Activated CD8-positive, alpha-beta memory T cell treated with anti-CD3 and anti-CD28 coated beads, Interleukin-2, amount 50 U/mL, for 1 hour (primary cell): ENCODE measurements at regions not wholly inside any gene's neighbourhood (a gene's known extent, or its start where the extent isn't known, plus 50 kb on each side); places are given as distances from the start of the nearest gene placed in this dataset.

Source experiments
- DNase-seq: peaks from one replicate; pipeline ENCODE4 v3.0.0-alpha.2; 2020; ENCODE audit errors: extremely low read depth

DNA sequence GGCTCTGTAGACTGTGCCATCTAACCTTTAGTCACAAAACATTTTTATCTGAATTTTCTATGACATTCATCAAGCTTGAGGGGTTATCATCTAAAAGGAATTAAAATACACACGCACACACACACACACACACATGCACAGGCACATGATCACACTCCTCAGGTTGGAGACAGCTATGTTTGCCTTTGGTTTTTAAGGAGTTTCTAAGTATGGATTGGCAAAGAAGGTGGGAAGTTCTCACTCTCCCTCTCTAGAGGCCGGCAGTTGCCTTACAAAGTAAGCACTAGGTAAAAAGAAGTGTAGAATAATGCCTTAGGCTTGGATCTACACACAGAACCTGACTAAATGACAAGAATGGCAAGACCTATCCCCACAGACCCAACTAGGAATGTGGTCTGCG, 437.1 kb downstream of the ZEB2 start:
- DNase-seq, result no peak

DNA sequence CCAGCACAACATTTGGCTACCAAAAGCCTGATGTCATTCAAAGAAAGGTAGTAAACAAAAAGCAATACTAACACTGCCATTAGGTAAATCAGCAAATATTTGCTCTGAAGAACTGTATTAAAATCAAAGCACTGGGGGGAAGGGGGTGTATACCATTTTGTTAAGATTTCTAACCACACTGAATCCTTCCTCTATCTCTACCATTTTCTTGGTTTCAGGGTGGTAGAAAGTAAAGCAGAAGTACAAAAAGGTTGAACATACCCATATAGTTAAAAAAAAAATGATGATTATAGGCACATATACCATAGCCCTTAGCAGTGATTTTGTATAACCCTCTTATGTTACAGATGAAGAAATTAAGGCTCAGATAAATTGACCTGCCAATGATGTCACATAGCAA, 437.6 kb downstream of the ZEB2 start:
- no peak for DNase-seq

DNA sequence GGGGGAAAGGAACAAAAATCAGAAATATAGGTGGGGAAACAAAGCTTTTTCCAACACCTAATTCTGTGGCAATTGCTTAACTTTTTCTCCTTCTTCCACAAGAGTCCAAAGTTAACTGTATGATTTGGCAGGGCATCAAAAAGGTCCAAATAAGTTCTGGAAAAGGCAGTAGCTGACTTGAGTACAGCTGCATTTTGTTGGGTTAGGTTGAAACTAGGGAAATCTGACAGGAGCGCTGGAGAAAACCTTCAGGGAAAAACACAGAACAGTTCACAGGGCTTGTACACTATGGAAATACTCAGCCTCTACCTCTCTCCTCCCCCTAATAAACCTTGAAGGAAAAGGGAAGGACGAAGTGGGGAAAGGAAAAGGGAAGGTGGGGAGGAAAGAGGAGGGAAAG, 438.6 kb downstream of the ZEB2 start:
- DNase-seq, result no peak

DNA sequence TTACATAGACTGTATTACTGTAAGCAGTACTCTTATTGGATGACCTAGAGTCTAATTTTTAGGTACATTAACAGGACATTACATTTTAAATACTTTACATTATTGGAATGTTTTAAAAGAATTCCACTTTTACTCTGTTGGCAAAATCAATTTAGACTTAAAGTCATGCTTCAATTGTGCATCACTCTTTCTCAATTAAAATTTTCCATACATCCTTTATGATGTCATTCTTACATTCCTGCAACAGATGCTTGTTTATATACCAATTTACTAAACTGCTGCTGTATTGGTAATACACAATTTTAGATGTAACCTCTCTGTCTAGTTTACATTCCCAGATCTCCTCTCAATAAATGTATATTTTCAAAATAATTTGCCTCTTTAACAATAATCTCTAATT, 440.1 kb downstream of the ZEB2 start:
- DNase-seq, result no peak

DNA sequence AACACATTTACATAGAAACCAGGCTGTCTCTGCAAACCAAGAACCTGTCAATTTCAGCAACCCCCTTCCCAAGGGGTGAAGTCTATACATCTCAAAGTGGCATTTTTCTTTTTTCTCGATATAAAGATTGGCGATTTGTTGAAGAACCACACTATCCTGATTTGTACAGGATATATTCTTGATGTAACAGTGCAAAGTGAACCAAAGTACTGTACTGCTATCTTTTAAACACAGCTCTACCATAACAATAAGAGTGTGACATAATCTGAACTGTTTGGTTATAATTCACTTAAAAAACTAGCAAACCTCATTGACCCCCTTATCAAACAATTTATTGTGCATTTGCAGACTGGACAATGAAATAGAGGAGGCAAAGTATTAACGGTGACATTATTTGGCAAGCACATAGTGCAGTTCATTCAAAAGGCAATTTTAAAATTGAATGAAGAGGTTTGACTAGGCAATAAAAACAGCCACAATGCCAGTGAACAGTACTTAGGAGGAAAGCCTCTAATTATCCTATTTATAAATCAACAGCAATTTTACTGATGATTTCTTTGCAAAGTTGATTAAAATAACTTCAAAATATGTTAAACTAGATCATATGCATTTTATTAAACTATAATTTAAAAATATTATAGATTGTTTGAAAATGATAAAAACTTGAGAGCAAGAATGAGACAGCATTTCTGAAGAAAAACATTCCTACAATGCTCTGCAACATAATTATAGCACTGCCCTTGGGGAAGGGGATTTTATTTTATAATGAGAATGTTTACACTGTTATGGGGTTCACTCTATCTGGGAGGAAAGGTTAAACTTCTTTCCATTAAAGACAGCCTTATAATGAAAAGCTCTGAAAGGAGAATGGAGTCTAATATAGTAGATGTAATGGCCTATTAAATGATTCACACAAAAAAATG, 440.9 kb downstream of the ZEB2 start:
- no peak for DNase-seq

DNA sequence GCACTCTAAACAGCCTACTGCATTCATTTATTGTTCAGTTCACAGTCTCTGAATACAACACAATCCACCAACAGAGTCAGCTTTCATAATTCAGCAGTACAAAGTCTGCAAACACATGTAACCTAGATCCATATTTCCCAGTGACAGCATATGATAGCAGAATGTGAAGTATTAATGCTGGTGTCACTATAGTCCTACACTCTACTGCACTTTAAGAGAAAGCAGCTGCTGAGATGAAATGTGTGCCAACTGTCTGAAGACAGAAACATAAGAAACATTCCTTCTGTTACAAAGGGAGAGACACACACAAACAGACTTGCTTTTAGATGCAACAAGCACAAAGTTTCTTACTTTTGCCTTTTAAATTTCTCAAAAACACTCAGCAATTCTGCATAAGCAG, 441.8 kb downstream of the ZEB2 start:
- no peak for DNase-seq

DNA sequence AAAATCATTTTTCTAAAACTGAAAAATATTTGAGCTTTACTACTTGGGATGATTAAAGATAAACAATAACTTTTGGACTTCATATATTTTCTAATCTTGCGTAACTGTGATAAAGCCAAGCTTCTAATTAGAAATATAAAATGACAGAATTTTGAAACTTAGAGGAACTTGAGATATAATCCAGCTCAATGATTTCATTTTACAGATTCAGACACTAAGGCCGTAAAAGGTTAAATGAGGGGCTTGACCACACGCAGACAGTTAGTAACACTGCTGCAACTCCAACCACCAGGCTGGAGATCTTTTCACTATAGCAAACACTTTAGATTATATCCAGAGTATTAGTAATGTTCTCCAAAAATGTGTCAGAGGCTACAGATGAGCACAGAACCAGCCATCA, 445.5 kb downstream of the ZEB2 start:
- DNase-seq, result no peak

DNA sequence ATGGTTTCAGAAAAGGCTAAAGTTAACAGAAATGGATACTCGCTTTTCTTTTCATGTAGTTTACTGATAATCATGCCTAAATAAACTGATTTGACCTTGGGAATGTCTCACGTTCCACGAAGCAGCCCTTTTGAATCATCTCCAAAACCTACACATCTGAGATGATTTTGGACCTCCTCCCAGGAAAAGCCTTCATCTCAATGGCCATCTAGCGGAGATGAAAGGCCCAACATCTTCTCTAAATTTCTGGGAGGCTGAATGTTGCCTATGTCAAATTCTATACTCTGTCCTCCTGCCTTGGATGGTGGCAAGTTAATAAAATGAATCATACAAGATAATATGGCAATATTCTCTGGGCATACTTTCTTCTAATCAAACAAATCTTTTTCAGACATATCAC, 448.5 kb downstream of the ZEB2 start:
- no peak for DNase-seq

DNA sequence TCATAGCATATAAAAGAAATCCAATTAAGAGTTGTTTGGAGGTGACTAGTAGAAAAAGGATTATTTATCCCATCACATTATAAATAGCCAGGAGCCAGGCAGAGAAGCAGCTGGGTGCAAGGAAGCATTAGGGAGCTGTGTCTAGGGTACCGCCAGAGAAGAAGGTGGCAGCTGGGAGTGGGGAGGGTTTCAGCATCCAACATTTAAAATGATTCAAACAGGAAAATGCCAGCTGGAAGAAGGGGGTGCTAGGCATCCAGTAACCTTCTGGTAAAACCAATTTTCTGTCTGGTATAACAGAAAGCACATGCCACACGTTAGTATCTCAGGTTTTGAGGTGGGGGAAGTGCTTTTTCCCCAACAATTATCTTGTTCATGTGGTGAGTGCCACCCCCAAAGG, 452.4 kb downstream of the ZEB2 start:
- DNase-seq, result no peak

DNA sequence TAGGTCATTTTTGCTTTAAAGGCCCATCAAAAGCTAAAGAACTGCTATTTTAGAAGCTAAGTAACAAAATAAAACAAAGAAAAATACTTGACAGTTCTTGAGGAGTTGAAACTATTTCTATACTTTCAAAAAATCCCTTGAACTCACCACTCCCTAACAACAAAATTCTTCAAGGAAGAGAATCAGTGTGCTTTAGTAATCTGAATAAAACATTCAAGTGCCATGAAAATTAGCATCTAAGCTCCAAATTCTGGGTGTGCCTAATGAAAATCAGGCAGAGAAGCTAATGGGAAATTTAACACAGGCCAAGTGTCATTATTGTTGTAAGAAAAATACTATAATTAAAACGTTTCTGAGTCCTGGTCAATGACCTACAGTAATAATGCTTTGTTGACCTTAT, 456.3 kb downstream of the ZEB2 start:
- no peak for DNase-seq

DNA sequence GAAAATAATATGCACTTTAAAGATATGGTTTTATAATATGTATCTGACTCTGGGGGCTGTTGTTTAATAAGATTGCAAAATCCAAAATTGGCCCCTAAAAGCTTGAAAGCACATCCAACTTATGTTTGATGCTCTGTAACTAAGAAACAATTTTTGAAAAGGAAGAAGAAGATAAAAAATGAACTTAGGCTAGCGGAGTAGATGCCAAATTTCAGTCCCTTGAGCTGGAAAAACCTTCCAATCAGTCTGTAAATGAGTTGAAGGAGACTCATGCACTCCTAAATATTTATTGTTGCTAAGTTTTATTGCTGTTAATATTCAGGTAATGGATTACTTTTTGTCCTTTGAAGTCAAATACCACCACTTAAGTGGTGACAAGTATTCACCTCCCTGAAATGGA, 465.0 kb downstream of the ZEB2 start:
- DNase-seq, result no peak

DNA sequence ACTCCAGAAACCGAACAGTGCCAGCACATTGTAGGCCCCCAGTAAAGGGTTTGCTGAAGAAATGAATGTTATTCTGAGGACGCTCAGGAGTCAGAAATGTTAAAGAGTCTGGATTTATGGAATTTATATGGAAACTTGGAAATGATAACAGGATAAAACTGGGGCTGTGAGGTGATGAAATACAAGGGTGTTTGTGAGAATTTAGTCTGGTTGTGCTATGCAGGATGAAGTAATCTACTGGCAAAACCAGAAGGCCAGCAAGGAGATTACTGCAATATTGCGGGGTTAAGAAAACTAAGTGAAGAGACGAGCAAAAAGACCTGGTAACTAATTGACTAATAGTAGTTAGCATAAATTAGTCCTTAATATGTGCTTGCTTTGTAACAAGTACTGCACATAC, 467.8 kb downstream of the ZEB2 start:
- DNase-seq, result no peak

DNA sequence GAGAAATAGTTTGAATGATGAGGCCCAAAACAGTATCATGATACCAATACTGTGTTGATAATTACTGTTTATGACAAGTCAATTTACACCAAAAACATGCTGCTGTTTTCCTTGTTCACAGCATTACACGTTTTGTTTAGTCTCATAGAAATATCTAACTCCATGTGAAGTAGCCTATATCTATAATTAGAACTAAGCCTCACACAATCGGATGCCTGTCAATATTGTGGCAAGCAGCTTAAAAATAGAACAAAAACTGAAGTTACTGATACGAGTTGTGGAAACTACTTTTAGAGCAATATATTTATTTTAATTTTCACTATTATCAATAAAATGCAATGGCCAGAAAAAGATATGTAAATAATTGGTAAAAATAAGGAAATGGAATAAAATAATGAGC, 470.8 kb downstream of the ZEB2 start:
- DNase-seq, result no peak

DNA sequence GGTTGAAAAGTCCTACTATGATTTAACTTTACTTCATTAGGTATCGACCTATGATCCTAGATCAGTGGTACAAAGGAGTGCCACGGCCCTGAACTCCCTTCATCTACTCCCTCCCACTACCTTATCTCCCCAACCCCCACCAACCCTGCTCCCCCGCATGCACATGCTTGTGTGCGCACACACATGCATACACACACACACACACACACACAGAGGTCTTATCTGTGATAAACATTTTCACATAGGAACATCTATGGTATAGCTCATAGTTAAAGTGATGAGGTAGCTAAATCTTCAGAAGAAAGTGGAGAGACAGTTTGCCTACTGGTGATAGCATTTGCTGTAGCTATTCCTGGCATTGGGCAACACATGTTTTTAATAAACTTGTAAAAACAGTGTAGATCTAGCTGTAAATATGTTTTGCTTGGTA, 471.3 kb downstream of the ZEB2 start:
- no peak for DNase-seq

DNA sequence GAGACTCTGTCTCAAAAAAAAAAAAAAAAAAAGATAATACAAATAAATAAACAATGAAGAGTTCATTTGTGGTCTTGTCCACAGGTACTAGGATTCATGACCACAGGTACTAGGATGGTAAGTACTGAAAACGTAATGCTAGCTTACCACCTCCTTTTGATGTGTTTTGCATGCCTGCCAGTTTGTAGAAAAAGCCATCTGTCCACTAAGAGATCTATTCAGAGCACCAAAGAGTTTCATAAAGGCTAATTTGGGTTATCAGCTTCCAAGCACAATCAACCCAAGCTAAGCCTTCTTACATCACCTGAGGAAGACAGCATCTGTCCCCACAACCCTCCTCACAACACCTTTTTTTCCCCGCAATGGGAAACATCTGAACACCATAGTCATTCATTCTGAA, 477.2 kb downstream of the ZEB2 start:
- DNase-seq, result no peak

DNA sequence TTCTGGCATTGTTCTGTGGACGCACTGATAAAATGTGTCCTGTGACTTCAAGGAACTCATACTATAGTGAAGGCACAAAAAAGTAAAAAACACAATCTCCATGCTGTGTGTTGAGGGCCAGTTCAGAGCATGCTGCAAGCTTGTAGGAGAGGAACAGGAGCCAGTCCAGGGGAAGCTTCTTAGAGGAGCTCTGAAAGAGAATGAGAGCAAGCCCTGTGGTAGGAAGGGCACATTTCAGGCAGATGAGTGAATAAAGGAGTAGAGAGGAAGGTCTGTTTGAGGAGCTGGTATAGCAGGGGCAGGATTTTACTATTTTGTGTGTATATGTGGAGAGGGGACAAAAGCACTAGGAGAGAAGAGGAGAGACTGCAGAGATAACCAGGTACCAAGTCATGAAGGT, 478.3 kb downstream of the ZEB2 start:
- DNase-seq, result no peak

DNA sequence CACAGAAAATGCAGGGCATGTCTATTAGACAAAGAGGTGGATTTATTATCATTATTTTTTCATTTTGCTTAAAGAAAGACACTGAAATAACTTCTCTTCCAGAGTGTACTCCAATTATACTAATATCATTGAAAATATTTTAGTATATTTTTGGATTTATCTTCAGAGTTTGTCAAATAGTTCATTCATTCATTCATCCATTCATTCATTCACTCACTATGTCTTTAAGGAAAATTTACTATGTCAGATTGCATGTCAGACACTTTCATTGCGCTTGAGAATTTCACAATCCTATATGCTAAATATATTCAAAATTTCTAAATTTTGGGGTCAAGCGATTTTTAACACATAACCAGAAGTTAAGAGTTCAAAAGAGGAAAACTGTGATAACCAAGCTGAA, 479.1 kb downstream of the ZEB2 start:
- DNase-seq, result no peak

DNA sequence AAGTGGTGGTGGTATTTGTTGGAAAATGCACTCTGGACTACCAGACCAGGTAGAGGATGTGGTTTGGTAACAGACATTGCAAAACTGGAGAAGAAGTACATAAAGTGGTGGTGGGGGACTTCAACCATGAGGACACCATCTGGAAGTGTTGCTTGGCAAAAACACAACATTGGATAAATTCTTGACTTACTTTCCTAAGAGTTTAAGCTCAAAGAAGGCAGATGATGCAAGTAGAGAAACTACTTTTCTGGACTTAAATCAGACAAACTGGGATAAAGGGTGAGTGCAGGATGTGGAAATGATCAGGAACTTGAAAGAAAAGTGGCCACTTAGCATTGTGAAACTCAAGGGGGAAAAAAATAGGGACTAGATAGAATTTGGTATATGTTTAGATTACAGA, 487.4 kb downstream of the ZEB2 start:
- DNase-seq, result no peak

DNA sequence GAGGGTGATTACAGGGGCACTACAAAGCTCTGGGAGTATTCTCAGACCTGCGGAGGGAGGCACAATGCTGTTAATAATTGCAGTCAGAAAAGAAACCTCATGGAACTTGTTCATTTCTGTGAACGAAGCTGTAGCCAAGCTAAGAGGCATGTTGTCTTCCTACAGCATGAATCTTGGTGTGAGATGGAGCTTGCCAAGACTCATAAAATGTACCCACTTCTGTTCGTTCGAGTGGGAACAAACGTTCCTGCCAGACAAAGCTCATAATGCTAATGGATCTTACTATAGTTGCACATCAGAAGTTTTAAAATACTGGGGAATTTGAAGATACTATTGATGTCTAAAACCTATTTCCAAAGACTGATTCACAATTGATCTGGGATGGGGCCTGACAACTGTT, 489.1 kb downstream of the ZEB2 start:
- no peak for DNase-seq

DNA sequence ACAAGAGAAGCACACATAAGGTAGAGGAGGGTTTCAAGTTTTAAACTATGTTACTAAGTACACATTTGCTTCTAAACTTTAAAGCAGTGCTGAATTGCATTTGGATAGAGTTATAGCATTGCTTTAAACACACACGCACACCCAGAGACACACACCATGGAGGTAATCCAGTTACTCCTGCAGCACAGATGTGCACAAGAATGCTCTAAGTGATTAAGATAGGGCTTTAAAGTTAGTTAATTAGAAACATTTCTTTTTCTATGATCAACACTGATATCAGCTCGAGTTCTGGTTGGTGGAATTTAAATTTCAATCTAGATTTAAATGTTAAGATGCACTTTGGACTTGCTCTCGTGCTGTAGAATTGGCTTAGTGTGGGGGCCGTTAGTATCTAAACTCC, 492.3 kb downstream of the ZEB2 start:
- no peak for DNase-seq

DNA sequence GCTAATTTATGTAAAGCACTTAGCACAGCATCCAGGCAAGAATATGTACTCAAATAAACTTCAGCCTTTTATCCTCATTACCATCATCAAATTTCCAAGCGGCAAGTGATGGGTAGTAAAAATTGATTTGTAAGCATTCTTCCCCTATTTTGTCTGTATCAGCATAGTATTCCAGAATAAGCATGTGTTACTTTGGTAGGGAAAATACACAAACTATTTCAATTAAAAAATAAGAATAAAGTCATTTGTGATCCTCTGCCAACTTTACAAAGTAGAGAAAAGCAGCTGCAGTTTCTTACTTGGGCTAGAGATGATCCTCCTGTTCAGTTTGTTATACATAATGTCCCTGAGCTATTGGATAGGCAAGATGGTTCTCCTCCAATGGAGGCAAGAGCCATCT, 493.2 kb downstream of the ZEB2 start:
- DNase-seq, result no peak

DNA sequence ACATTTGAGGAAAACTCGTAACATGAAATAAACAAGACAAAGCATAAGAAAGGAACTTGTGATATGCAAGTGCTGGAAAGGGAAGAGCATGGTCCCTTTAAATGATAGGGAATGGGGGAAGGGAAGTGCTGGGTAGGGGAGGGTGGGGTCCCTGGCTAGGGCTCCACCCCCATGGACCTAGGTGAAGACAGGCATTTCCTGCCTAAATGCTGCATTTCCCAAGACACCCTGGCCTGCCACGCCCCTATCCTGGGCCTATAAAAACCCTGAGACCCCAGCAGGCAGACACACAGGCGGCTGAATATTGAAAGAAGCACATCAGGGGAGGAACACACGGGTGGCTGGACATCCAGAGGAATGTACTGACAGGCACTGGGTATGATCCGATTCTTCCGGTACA, 499.9 kb downstream of the ZEB2 start:
- no peak for DNase-seq

DNA sequence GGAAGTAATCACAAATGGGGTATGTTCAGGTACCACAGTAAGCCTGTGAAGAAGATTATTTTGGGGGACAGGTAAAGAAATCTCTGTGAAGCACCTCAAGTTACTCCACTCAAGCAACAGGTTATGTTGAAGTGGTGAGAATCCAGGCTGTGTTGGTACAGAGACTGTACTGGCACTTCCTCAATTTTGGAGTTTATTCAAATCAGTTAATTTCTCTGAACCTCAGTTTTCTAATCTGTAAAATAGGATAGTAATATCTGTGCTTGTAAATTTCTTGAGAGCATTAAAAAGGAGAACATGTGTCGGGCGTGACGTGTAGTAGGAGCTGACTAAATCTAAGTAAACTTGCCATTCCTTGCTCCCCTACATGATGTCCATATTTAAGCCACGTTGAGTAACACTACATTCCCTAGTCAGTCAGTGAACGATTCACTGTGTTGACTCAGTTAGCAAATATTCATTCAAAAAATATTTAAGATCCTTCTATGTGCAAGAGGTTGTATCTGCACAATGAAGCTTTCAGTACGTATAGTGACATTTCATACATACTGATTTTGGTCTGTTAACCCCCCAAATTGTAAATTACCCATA, 504.2 kb downstream of the ZEB2 start:
- DNase-seq, result no peak

DNA sequence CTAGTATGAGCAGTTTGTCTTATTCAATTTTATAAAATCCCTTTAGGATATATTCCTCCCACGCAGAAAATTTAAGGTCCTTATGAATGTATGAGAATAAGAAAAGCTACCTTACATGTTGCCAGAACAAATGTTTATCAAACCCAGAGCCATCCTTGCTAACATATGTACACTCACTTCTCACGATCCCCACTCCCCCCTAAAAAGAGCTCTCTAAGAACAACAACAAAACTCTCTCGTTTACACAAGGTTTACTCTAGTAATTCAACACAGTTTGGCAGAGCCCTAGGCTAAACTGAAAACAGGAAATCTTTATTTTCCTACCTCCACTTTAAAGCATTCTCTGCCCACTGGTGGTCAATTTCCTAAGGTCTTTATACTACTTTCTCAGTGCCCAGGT, 504.9 kb downstream of the ZEB2 start:
- no peak for DNase-seq
